Vagina (tissue), 2 donors: ENCODE measurements at regions not wholly inside any gene's neighbourhood (a gene's known extent, or its start where the extent isn't known, plus 50 kb on each side); places are given as distances from the start of the nearest gene placed in this dataset.

ENCODE experiments used
- DNase-seq, 2 donors: peaks; one replicate each; pipeline ENCODE4 v3.0.0-alpha.2; 2017; ENCODE audit errors: extremely low spot score in 2 of 2
- H3K27ac ChIP-seq: fragments of 200-600 bp; sonication (generic); one replicate; pipeline ENCODE4 v1.5.1; 2019
- H3K27me3 ChIP-seq: fragments of 200-600 bp; sonication (generic); one replicate; pipeline ENCODE4 v1.5.1; 2019
- H3K36me3 ChIP-seq, 2 donors: fragments of 200-600 bp; sonication (generic); one replicate each; pipeline ENCODE4 v1.5.1; 2017 to 2019
- H3K4me1 ChIP-seq: fragments of 200-600 bp; sonication (generic); one replicate; pipeline ENCODE4 v1.5.1; 2019
- H3K4me3 ChIP-seq, 2 donors: fragments of 200-600 bp; sonication (generic); 1 replicate in 1 of 2; 2 replicates in 1 of 2; pipeline ENCODE4 v1.5.1; 2016 to 2019
- H3K9me3 ChIP-seq: fragments of 200-600 bp; sonication (generic); one replicate; pipeline ENCODE4 v1.5.1; 2019
- CTCF ChIP-seq, 3 experiments: fragments of 450-650 bp in 2 of 3; fragments of 200-600 bp in 1 of 3; sonication (generic) in 1 of 3; IDR thresholded peaks; one replicate each; pipeline ENCODE4 v1.5.1; 2017 to 2019; ENCODE audit warnings: antibody characterized with exemption in 3 of 3, mild to moderate bottlenecking in 2 of 3, moderate library complexity in 2 of 3
- POLR2A ChIP-seq, 2 donors: fragments of 450-650 bp; IDR thresholded peaks; one replicate each; pipeline ENCODE4 v1.6.1; 2017; ENCODE audit warnings: antibody characterized with exemption in 2 of 2, mild to moderate bottlenecking in 2 of 2, moderate library complexity in 2 of 2
- POLR2AphosphoS5 ChIP-seq, 2 donors: sonication (generic); formaldehyde crosslinking; IDR thresholded peaks; one replicate each; pipeline ENCODE4 v1.9.0; 2017; ENCODE audit warnings: antibody characterized with exemption in 2 of 2, mild to moderate bottlenecking in 2 of 2, low read depth in 1 of 2; ENCODE audit not compliant: insufficient read depth in 1 of 2
- intact Hi-C: fragments of 100-400 bp; cut with DNase I; formaldehyde crosslinking; loops from one replicate; pipeline ENCODE4 v1.15.1; 2023

- Histone ChIP-seq H3K27ac (no peak overlapping the region), H3K4me3 (no peak overlapping the region), H3K4me1 (no peaks in the 10 kb centered on the region), H3K9me3 (no peaks in the 10 kb centered on the region), H3K27me3 (no peaks in the 10 kb centered on the region), H3K36me3 (no peaks in the 10 kb centered on the region)
- TF ChIP-seq CTCF (IDR thresholded peaks at IDR 0.05) (no peak), POLR2AphosphoS5 (IDR thresholded peaks at IDR 0.05; ENCODE audit: insufficient read depth in 1 of 2, low read depth in 1 of 2) (no peak), POLR2A (IDR thresholded peaks at IDR 0.05) (no peak)
- intact Hi-C loops, result no loop called here
- DNase-seq, result no peak
These were observed 147.5 kb upstream of the ZWINT start for GRCh38 chr10:56508562-56508961.

- TF ChIP-seq POLR2A (IDR thresholded peaks at IDR 0.05) (no peak), CTCF (IDR thresholded peaks at IDR 0.05) (no peak), POLR2AphosphoS5 (IDR thresholded peaks at IDR 0.05; ENCODE audit: insufficient read depth in 1 of 2, low read depth in 1 of 2) (no peak)
- Histone ChIP-seq H3K4me1 (no peaks in the 10 kb centered on the region), H3K9me3 (no peaks in the 10 kb centered on the region), H3K27ac (no peak overlapping the region), H3K36me3 (no peaks in the 10 kb centered on the region), H3K27me3 (no peaks in the 10 kb centered on the region), H3K4me3 (no peak overlapping the region)
- DNase-seq, result no peak
- intact Hi-C loops, result no loop called here
These were observed 146.0 kb upstream of the ZWINT start for GRCh38 chr10:56507033-56507432.

GRCh38 chr10:56505555-56505954 lies 144.5 kb upstream of the ZWINT start:
- no peak overlapping the region for H3K4me3 ChIP-seq
- intact Hi-C loops, result no loop called here
- H3K4me1 ChIP-seq, result no peaks in the 10 kb centered on the region
- H3K9me3 ChIP-seq, result no peaks in the 10 kb centered on the region
- H3K27ac ChIP-seq, result no peak overlapping the region
- H3K36me3 ChIP-seq, result no peaks in the 10 kb centered on the region
- TF ChIP-seq POLR2A (IDR thresholded peaks at IDR 0.05) (no peak), POLR2AphosphoS5 (IDR thresholded peaks at IDR 0.05; ENCODE audit: insufficient read depth in 1 of 2, low read depth in 1 of 2) (no peak), CTCF (IDR thresholded peaks at IDR 0.05) (no peak)
- no peaks in the 10 kb centered on the region for H3K27me3 ChIP-seq
- DNase-seq, result no peak

- intact Hi-C loops, result no loop called here
- H3K4me3 ChIP-seq, result no peak overlapping the region
- DNase-seq, result no peak
- no peaks in the 10 kb centered on the region for H3K4me1 ChIP-seq
- H3K27me3 ChIP-seq, result no peaks in the 10 kb centered on the region
- H3K9me3 ChIP-seq, result no peaks in the 10 kb centered on the region
- TF ChIP-seq POLR2A (IDR thresholded peaks at IDR 0.05) (no peak), POLR2AphosphoS5 (IDR thresholded peaks at IDR 0.05; ENCODE audit: insufficient read depth in 1 of 2, low read depth in 1 of 2) (no peak), CTCF (IDR thresholded peaks at IDR 0.05) (no peak)
- H3K36me3 ChIP-seq, result no peaks in the 10 kb centered on the region
- no peak overlapping the region for H3K27ac ChIP-seq
These were observed 135.1 kb upstream of the ZWINT start for GRCh38 chr10:56496186-56496486.

GRCh38 chr10:56487746-56488145 lies 126.7 kb upstream of the ZWINT start:
- H3K9me3 ChIP-seq, result no peaks in the 10 kb centered on the region
- no peaks in the 10 kb centered on the region for H3K36me3 ChIP-seq
- intact Hi-C loops, result no loop called here
- H3K27me3 ChIP-seq, result no peaks in the 10 kb centered on the region
- H3K27ac ChIP-seq, result no peak overlapping the region
- H3K4me3 ChIP-seq, result no peak overlapping the region
- no peak for DNase-seq
- TF ChIP-seq CTCF (IDR thresholded peaks at IDR 0.05) (no peak), POLR2A (IDR thresholded peaks at IDR 0.05) (no peak), POLR2AphosphoS5 (IDR thresholded peaks at IDR 0.05; ENCODE audit: insufficient read depth in 1 of 2, low read depth in 1 of 2) (no peak)
- no peaks in the 10 kb centered on the region for H3K4me1 ChIP-seq
